ENCODE measurements at regions not wholly inside any gene's neighbourhood (a gene's known extent, or its start where the extent isn't known, plus 50 kb on each side); places are given as distances from the start of the nearest gene placed in this dataset.

DNA sequence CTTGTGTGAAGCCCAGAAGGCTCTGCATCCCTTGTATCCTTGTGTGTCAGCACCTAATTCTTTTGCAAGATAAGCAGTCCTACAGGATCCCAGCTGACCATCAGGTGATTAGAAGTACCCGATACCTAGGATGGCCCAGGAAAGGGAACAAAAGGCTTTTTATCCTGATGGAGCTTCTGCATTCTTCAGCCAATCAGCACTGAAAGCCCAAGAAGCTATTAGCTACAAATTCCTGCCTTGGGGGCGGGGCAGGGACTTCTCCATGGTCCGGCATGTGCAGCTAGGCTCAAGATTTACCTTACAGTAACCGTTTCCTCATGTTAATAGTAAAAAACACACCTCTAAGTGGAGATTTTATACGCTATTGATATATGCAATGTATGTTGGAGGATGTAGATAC is 264.6 kb upstream of the THUMPD2 start:
- DNase-seq (no peak), ATAC-seq (no peak)
- H3K9me3 ChIP-seq, result no peaks in the 10 kb centered on the region
- intact Hi-C loops (cut with DNase I, micrococcal nuclease), result no loop called here
- no peak overlapping the region for H3K4me3 ChIP-seq
- TF ChIP-seq, protein P1, sequence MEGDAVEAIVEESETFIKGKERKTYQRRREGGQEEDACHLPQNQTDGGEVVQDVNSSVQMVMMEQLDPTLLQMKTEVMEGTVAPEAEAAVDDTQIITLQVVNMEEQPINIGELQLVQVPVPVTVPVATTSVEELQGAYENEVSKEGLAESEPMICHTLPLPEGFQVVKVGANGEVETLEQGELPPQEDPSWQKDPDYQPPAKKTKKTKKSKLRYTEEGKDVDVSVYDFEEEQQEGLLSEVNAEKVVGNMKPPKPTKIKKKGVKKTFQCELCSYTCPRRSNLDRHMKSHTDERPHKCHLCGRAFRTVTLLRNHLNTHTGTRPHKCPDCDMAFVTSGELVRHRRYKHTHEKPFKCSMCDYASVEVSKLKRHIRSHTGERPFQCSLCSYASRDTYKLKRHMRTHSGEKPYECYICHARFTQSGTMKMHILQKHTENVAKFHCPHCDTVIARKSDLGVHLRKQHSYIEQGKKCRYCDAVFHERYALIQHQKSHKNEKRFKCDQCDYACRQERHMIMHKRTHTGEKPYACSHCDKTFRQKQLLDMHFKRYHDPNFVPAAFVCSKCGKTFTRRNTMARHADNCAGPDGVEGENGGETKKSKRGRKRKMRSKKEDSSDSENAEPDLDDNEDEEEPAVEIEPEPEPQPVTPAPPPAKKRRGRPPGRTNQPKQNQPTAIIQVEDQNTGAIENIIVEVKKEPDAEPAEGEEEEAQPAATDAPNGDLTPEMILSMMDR (IDR thresholded peaks at IDR 0.05), result no peak
- no peaks in the 10 kb centered on the region for H3K4me1 ChIP-seq (ENCODE audit: low read depth)
- no peaks in the 10 kb centered on the region for H3K36me3 ChIP-seq (ENCODE audit: low read depth)

DNA sequence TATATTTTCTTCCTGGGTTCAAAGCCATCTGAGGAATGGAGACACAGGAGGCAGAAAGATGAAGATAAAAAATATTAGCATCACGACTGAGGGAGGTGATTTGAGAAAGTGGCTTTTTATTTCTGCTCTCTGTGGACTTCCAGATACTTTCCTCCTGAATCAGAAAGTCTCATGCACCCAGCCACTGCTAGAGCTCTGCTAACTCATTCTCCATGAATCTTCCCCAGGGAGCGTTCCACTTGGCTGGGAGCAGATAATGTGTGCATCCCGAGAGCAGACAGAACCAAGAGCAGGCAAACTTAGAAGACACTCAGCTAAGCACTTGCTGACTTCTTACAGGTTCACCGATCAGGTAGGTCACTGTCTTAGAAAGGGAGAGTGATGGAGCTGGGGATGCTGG is 264.1 kb upstream of the THUMPD2 start:
- Histone ChIP-seq H3K4me3 (no peak overlapping the region), H3K9me3 (no peaks in the 10 kb centered on the region), H3K36me3 (ENCODE audit: low read depth) (no peaks in the 10 kb centered on the region), H3K4me1 (ENCODE audit: low read depth) (no peaks in the 10 kb centered on the region)
- ATAC-seq (no peak), DNase-seq (no peak)
- intact Hi-C loops (cut with DNase I, micrococcal nuclease), result no loop called here
- TF ChIP-seq, protein P1 (IDR thresholded peaks at IDR 0.05), result no peak

DNA sequence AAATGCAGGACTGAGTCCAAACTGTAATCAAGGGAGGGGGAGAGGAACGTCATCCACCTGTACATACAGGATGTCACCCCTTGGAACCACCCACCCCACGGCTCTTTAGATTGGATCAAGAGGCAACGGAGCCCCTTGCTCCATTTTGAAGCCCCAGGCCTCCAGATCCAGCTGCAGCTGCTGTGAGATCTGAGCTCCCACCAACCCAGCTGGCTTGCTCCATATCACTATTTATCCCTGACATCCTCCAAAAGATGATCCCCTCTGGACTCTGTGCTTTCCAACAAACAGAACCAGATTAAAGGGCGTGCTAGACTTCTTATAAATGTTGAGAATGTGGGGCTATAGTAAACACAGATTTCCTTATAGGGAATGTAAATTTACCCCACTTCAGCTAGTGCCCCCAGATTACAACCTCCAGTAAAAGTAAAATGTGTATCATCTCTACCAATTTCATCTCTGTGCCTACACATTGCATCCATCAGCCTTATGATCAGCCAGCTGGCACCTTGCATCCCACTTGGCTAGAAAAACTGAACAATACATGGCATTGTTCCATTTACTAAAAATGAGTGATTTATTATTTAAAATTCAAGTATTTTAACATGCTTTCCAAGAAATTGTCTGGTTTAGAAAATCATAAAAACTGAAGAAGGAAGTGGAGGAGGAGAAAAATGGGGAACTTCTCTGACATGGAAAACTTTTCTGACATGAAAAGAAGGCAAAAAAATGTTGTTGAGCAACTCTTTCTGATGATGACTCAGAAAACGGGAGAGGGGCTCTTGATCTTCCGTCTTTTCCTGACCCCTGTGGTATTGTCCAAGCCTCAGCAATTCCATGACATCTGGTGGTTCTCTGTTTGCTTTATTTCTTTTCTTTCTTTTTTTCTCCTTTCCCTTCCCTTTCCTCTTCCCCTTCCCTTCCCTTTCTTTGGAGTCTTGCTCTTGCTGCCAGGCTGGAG is 262.6 kb upstream of the THUMPD2 start:
- Histone ChIP-seq H3K36me3 (ENCODE audit: low read depth) (no peaks in the 10 kb centered on the region), H3K4me3 (no peak overlapping the region), H3K4me1 (ENCODE audit: low read depth) (no peaks in the 10 kb centered on the region), H3K9me3 (no peaks in the 10 kb centered on the region)
- DNase-seq, result peak in 1 of 3 donors; percentile 9
- no peak for ATAC-seq
- TF ChIP-seq, protein P1 (IDR thresholded peaks at IDR 0.05), result no peak
- intact Hi-C loops (cut with DNase I, micrococcal nuclease), result no loop called here

DNA sequence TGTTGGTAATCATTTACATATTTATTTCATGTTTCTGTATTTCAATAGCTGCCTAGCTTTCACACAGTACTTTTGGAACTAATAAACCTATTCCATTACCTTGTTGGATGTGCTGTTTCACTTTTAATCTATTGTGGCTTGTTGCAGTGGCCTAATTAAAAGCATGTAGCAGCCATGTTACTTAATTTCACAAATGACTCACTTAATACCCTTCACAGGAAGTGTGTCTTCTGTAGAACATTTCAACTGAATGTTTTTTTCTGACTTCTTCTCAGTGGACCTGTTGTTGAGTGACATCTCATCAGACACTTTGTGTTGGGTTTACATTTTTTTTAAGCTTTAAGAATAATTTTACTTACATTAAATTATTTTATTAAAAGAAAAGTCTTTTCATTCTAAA is 260.5 kb upstream of the THUMPD2 start:
- TF ChIP-seq, protein P1 (IDR thresholded peaks at IDR 0.05), result no peak
- Histone ChIP-seq H3K9me3 (no peaks in the 10 kb centered on the region), H3K4me1 (ENCODE audit: low read depth) (no peaks in the 10 kb centered on the region), H3K4me3 (no peak overlapping the region), H3K36me3 (ENCODE audit: low read depth) (no peaks in the 10 kb centered on the region)
- DNase-seq (no peak), ATAC-seq (no peak)
- intact Hi-C loops (cut with DNase I, micrococcal nuclease), result no loop called here

DNA sequence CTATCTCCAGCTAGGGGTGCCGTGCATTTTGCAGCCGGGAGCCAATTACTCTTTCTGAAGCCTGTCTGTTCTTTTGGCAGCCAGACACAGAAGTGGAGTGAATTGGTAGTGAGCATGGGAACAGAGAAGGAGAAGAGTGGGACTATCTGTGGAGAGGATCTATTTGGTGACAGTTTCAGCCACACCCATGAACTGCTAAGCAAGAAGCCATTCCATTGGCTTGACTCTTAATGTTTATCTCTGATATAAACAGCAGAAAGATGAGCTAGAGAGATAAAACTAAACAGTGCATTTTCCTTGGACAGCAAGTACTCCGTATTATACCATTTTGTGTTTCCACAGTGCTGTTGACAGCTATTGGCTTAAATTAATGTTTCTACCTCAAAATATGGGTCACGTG is 259.6 kb upstream of the THUMPD2 start:
- H3K36me3 ChIP-seq (ENCODE audit: low read depth), result no peaks in the 10 kb centered on the region
- no peak for DNase-seq

More for the DNA sequence above, 259.6 kb upstream of the THUMPD2 start:
- TF ChIP-seq, protein P1 (IDR thresholded peaks at IDR 0.05), result no peak
- H3K4me1 ChIP-seq (ENCODE audit: low read depth), result no peaks in the 10 kb centered on the region
- intact Hi-C loops (cut with DNase I, micrococcal nuclease), result no loop called here
- no peak for ATAC-seq
- no peak overlapping the region for H3K4me3 ChIP-seq
- no peaks in the 10 kb centered on the region for H3K9me3 ChIP-seq

All from mucosa of descending colon (tissue), 3 donors.